ENCODE measurements at regions not wholly inside any gene's neighbourhood (a gene's known extent, or its start where the extent isn't known, plus 50 kb on each side); places are given as distances from the start of the nearest gene placed in this dataset.
A peak's percentile ranks its signal among the peaks of the same experiment; 100 is the strongest.

- TF ChIP-seq ZNF280D (CRISPR knock-in tag; IDR thresholded peaks at IDR 0.05), result no peak
- no peak for TF ChIP-seq ZNF367 (CRISPR knock-in tag; IDR thresholded peaks at IDR 0.05; ENCODE audit: borderline replicate concordance)
- TF ChIP-seq ATF2 (CRISPR knock-in tag; IDR thresholded peaks at IDR 0.05), result no peak
- no peak for TF ChIP-seq ZNF780A (CRISPR knock-in tag; IDR thresholded peaks at IDR 0.05)
Observed at GRCh38 chr14:65229748-65230728, 127.7 kb upstream of the MAX start (continued).

- 7% methylated on average over 6 of the region's 6 CpGs for WGBS (ENCODE audit: low lambda C conversion rate)
- in situ Hi-C loops (cut with HindIII; ENCODE audit: extremely low pct_ligation_motif_present, low pct_unique_long_range_greater_than_20kb), result no loop called here
- H3K4me2 ChIP-seq (ENCODE audit: low read depth, low read length), result peak overlapping the region; percentile 65
- intact Hi-C loops (cut with micrococcal nuclease; ENCODE audit: unreplicated experiment), result loop anchor here (1.0 to 2.0 kb wide), 2 partner anchors 21 to 178 kb away; no protein-coding TSS in a partner anchor
- FAIRE-seq (no peak), DNase-seq (ENCODE audit: low spot score) (peak; percentile 76), ATAC-seq (no peak)
- H3K27me3 ChIP-seq (ENCODE audit: control insufficient read depth in 1 of 2, insufficient read depth in 2 of 2, low read length in 2 of 2), result no peaks in the 10 kb centered on the region
- H3K27ac ChIP-seq (ENCODE audit: extremely low read length, insufficient read depth, low read length), result peak overlapping the region; percentile 90
- H2AFZ ChIP-seq (ENCODE audit: low read length), result peak overlapping the region; percentile 97
- H4K20me1 ChIP-seq (ENCODE audit: insufficient read depth, low read length), result no peaks in the 10 kb centered on the region
- no peaks in the 10 kb centered on the region for H3K9me3 ChIP-seq (ENCODE audit: low read length)
- peak overlapping the region in 2 of 3 experiments; percentile 25 to 49; a peak in 3 of 6 replicates for H3K4me3 ChIP-seq (replicated peaks in 1 of 3; ENCODE audit: insufficient read depth in 1 of 3, low read depth in 2 of 3, low read length in 3 of 3)
- no TSS peak for BruUV-seq (replicated peaks)
- H3K9ac ChIP-seq (ENCODE audit: insufficient read depth, low read depth, low read length), result peak overlapping the region; percentile 66
- POLR2A ChIA-PET, result interaction anchor here (1.7 to 7.0 kb wide), 8 partner anchors 7 to 180 kb away, joined by 5 to 190 read pairs (median 16); no protein-coding TSS in a partner anchor
- CTCF ChIA-PET (ENCODE audit: low intra/inter-chr PET ratio, low total read pairs), result no interaction called here
- no peaks in the 10 kb centered on the region for H3K36me3 ChIP-seq (replicated peaks in 1 of 2; ENCODE audit: control insufficient read depth in 1 of 2, insufficient read depth in 2 of 2, low read length in 2 of 2)
- H3K4me1 ChIP-seq (ENCODE audit: insufficient read depth, low read length), result peaks cover 62% of the 10 kb centered on the region
- no peaks in the 10 kb centered on the region for H3K79me2 ChIP-seq (ENCODE audit: insufficient read depth, low read length)
- no peak for TF ChIP-seq ATF5 (CRISPR knock-in tag; IDR thresholded peaks at IDR 0.05; ENCODE audit: low read depth)
- TF ChIP-seq HMG20A (CRISPR knock-in tag; IDR thresholded peaks at IDR 0.05; ENCODE audit: borderline replicate concordance), result peak; percentile 32; the same call in 1 of the 2 replicates
- no peak for TF ChIP-seq FOXA1 (IDR thresholded peaks at IDR 0.05)
- TF ChIP-seq FOXA1 (CRISPR knock-in tag; IDR thresholded peaks at IDR 0.05), result peak; percentile 72
- TF ChIP-seq ZNF530 (CRISPR knock-in tag; IDR thresholded peaks at IDR 0.05; ENCODE audit: low read depth), result no peak
- TF ChIP-seq TERF1 (CRISPR knock-in tag; IDR thresholded peaks at IDR 0.05), result no peak
- TF ChIP-seq RBFOX2 (IDR thresholded peaks at IDR 0.05; ENCODE audit: low read depth, low read length), result no peak
- no peak for TF ChIP-seq RELA (CRISPR knock-in tag; IDR thresholded peaks at IDR 0.05)
- no peak for TF ChIP-seq NR1H2 (CRISPR knock-in tag; IDR thresholded peaks at IDR 0.05; ENCODE audit: borderline replicate concordance, low read depth)
- no peak for TF ChIP-seq ZNF614 (CRISPR knock-in tag; IDR thresholded peaks at IDR 0.05; ENCODE audit: borderline replicate concordance)
Observed at GRCh38 chr14:65231286-65231980, 129.1 kb upstream of the MAX start.
